ENCODE measurements at regions not wholly inside any gene's neighbourhood (a gene's known extent, or its start where the extent isn't known, plus 50 kb on each side); places are given as distances from the start of the nearest gene placed in this dataset.

DNA sequence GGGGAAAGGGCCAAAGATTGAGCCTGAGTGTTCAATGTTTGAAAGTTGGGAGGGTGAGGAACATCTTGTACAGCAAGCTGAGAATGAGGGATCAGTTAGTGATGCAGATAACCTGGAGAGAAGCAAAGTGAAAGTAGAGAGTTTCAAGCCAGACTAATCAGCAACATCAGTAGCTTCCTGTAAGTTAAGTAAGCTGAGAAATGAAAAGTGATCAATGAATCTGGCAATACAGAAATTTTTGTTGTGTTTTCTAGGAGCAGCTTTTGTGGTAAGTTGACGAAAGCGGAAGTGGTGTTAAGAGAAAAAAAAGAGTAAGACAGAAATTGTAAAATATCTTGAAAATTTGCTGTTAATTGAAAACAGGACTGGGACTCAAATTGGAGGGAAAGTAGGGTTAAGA lies 855.5 kb upstream of the MAP3K7 start:
- TF ChIP-seq REST (IDR thresholded peaks at IDR 0.05; ENCODE audit: insufficient replicate concordance, low read depth) (no peak), GABPA (IDR thresholded peaks at IDR 0.05; ENCODE audit: low read depth) (no peak), POLR2AphosphoS5 (IDR thresholded peaks at IDR 0.05; ENCODE audit: low read depth) (no peak)
- TF ChIP-seq, protein P1, sequence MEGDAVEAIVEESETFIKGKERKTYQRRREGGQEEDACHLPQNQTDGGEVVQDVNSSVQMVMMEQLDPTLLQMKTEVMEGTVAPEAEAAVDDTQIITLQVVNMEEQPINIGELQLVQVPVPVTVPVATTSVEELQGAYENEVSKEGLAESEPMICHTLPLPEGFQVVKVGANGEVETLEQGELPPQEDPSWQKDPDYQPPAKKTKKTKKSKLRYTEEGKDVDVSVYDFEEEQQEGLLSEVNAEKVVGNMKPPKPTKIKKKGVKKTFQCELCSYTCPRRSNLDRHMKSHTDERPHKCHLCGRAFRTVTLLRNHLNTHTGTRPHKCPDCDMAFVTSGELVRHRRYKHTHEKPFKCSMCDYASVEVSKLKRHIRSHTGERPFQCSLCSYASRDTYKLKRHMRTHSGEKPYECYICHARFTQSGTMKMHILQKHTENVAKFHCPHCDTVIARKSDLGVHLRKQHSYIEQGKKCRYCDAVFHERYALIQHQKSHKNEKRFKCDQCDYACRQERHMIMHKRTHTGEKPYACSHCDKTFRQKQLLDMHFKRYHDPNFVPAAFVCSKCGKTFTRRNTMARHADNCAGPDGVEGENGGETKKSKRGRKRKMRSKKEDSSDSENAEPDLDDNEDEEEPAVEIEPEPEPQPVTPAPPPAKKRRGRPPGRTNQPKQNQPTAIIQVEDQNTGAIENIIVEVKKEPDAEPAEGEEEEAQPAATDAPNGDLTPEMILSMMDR (IDR thresholded peaks at IDR 0.05; ENCODE audit: insufficient read depth, low read length) = no peak
